ENCODE measurements at regions not wholly inside any gene's neighbourhood (a gene's known extent, or its start where the extent isn't known, plus 50 kb on each side); places are given as distances from the start of the nearest gene placed in this dataset.
A peak's percentile ranks its signal among the peaks of the same experiment; 100 is the strongest.

GRCh38 chr12:77777274-77777673 lies 53.4 kb upstream of the NAV3 start:
- no peak for DNase-seq

GRCh38 chr12:77774761-77775160 lies 55.9 kb upstream of the NAV3 start:
- no peak for DNase-seq

GRCh38 chr12:77772676-77773298 lies 57.9 kb upstream of the NAV3 start:
- DNase-seq: peak; percentile 90

- DNase-seq: no peak
Measured at GRCh38 chr12:77768558-77768957, 62.1 kb upstream of the NAV3 start.

- no peak for DNase-seq
Measured at GRCh38 chr12:77767756-77768343, 62.8 kb upstream of the NAV3 start.

GRCh38 chr12:77767335-77767734 lies 63.4 kb upstream of the NAV3 start:
- DNase-seq: no peak

- no peak for DNase-seq
Measured at GRCh38 chr12:77766224-77766623, 64.5 kb upstream of the NAV3 start.

- no peak for DNase-seq
Measured at GRCh38 chr12:77761286-77761685, 69.4 kb upstream of the NAV3 start.

GRCh38 chr12:77760271-77761025 lies 70.2 kb upstream of the NAV3 start:
- no peak for DNase-seq

GRCh38 chr12:77754086-77754485 lies 76.6 kb upstream of the NAV3 start:
- no peak for DNase-seq

GRCh38 chr12:77751939-77752338 lies 78.8 kb upstream of the NAV3 start:
- DNase-seq: no peak

- peak; percentile 96 for DNase-seq
Measured at GRCh38 chr12:77746096-77746495, 84.6 kb upstream of the NAV3 start.

- no peak for DNase-seq
Measured at GRCh38 chr12:77745624-77746023, 85.1 kb upstream of the NAV3 start.

GRCh38 chr12:77742631-77743030 lies 88.1 kb upstream of the NAV3 start:
- DNase-seq: no peak

GRCh38 chr12:77741974-77742517 lies 88.6 kb upstream of the NAV3 start:
- no peak for DNase-seq

GRCh38 chr12:77736219-77736965 lies 94.3 kb upstream of the NAV3 start:
- no peak for DNase-seq

- DNase-seq: no peak
Measured at GRCh38 chr12:77734214-77734883, 96.3 kb upstream of the NAV3 start.

- DNase-seq: no peak
Measured at GRCh38 chr12:77728018-77728417, 102.7 kb upstream of the NAV3 start.

- no peak for DNase-seq
Measured at GRCh38 chr12:77727442-77728001, 103.2 kb upstream of the NAV3 start.

- DNase-seq: no peak
Measured at GRCh38 chr12:77725611-77726010, 105.1 kb upstream of the NAV3 start.

- DNase-seq: peak; percentile 75
Measured at GRCh38 chr12:77724367-77724957, 106.2 kb upstream of the NAV3 start.

- DNase-seq: no peak
Measured at GRCh38 chr12:77723308-77723707, 107.4 kb upstream of the NAV3 start.

Data from NCI-H2171 treated with DMSO at 0.1 percent for 48 hours (cell line).